ENCODE measurements at regions not wholly inside any gene's neighbourhood (a gene's known extent, or its start where the extent isn't known, plus 50 kb on each side); places are given as distances from the start of the nearest gene placed in this dataset.

DNA sequence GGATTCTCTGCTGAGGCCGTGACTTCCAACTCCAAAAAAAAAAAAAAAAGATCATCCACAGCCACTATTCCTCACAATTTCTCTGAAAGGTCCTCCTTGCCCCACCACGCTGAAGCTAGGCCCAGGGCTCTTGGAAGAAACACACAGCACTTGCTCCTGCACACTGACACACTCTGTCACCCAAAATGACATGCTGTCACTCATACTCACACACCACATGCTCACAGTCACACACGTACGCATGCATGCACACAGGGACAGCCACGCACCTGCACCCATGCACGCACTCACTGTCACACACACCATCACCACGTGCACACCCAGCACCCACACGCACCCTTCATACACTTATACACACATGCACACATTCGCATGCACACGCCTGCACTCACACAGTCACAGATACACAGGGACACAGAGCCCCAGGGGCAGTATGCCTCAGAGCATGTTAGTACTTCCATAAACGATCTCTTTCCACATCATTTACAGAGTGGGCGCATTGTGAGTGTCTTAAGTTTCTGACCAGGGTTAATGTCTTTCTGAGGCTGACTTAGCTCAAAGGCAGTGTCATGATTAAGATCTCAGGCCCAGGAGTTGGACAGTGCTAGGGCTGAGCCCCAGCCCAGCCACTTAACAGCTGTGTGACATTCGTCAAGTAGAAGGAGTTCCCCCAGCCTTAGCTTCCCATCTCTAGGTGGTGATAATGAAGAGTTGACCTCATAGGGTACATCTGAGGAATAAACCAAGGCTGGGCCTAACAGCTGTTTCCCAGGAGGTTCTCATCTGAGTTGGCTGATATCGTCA is 93.4 kb downstream of the GLI2 start:
- Histone ChIP-seq H3K27me3 (ENCODE audit: control insufficient read depth in 1 of 2, insufficient read depth in 2 of 2, low read length in 2 of 2) (no peaks in the 10 kb centered on the region), H3K4me3 (ENCODE audit: low read depth in 1 of 2, low read length in 2 of 2) (no peak overlapping the region), H3K36me3 (ENCODE audit: control insufficient read depth in 1 of 2, insufficient read depth in 2 of 2, low read length in 2 of 2) (no peaks in the 10 kb centered on the region), H3K27ac (ENCODE audit: low read depth, low read length) (no peak overlapping the region), H3K9ac (ENCODE audit: low read depth in 1 of 2, low read length in 2 of 2) (no peak overlapping the region), H3K9me3 (ENCODE audit: control insufficient read depth in 1 of 2, low read length in 2 of 2) (no peaks in the 10 kb centered on the region), H3K4me1 (ENCODE audit: control insufficient read depth in 1 of 2, insufficient read depth in 2 of 2, low read length in 2 of 2) (peaks cover 0 to 9% of the 10 kb centered on the region in 2 donors)

DNA sequence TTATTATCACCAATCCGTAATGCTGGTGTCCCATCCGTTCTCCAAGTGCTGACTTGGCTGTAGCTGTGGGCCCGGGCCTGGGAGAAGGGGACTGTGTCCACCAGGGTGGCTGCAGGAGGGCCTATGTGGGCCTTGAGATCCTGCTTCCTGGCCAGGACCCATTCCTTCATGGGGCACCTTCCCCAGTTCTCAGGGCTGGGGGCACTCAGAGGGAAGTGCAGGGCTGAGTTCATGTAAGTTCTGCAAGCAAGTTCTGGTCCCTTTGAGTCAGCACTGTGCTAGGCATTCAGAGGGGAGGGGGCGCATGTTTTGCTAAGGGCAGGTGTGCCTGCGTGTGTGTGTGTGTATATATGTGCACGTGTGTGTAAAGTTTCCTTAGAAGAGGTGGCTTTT is 94.0 kb downstream of the GLI2 start:
- peaks cover 0 to 9% of the 10 kb centered on the region in 2 donors for H3K4me1 ChIP-seq (ENCODE audit: control insufficient read depth in 1 of 2, insufficient read depth in 2 of 2, low read length in 2 of 2)
- H3K27me3 ChIP-seq (ENCODE audit: control insufficient read depth in 1 of 2, insufficient read depth in 2 of 2, low read length in 2 of 2) = no peaks in the 10 kb centered on the region
- no peak overlapping the region for H3K4me3 ChIP-seq (ENCODE audit: low read depth in 1 of 2, low read length in 2 of 2)
- no peaks in the 10 kb centered on the region for H3K36me3 ChIP-seq (ENCODE audit: control insufficient read depth in 1 of 2, insufficient read depth in 2 of 2, low read length in 2 of 2)
- H3K9ac ChIP-seq (ENCODE audit: low read depth in 1 of 2, low read length in 2 of 2) = no peak overlapping the region
- no peak overlapping the region for H3K27ac ChIP-seq (ENCODE audit: low read depth, low read length)
- no peaks in the 10 kb centered on the region for H3K9me3 ChIP-seq (ENCODE audit: control insufficient read depth in 1 of 2, low read length in 2 of 2)

DNA sequence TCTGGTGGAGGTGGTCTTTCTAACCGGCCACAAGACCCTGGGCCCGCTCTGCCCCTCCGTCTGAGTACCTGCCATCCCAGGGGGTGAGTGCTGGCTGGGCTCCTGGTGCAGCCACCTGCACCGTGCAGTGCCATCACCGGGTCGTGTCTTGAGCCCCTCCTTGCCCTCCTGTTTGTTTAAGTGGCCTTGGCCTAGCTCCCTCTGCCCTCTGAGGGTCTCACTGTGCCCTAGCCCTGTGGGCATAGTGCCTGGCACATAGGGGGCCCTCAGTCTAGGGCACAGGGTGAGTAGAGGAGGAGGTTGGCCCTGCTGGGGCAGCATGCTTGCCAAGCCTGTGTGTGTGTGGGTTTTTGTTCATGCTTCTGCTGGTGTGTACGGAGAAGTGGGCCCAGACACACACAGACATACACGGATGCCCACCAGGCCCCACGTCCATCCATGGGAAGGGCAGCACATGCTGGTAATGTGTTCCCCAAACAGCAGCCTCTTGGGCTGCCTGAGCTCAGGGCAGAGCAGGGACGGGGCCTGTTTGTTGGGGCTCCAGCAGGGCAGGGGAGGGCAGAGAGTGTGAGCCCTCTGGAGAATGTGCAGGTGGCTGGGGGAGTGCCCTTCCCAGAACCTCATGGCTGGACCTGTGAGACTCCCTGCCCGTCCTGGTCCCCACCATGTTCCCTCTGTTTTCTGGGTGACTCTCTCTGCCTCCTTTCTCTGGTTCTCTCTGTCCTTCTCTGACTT is 94.6 kb downstream of the GLI2 start:
- no peak overlapping the region for H3K27ac ChIP-seq (ENCODE audit: low read depth, low read length)
- H3K9me3 ChIP-seq (ENCODE audit: control insufficient read depth in 1 of 2, low read length in 2 of 2) = no peaks in the 10 kb centered on the region
- H3K36me3 ChIP-seq (ENCODE audit: control insufficient read depth in 1 of 2, insufficient read depth in 2 of 2, low read length in 2 of 2) = no peaks in the 10 kb centered on the region
- no peaks in the 10 kb centered on the region for H3K27me3 ChIP-seq (ENCODE audit: control insufficient read depth in 1 of 2, insufficient read depth in 2 of 2, low read length in 2 of 2)
- H3K4me3 ChIP-seq (ENCODE audit: low read depth in 1 of 2, low read length in 2 of 2) = no peak overlapping the region
- H3K4me1 ChIP-seq (ENCODE audit: control insufficient read depth in 1 of 2, insufficient read depth in 2 of 2, low read length in 2 of 2) = peaks cover 0 to 8% of the 10 kb centered on the region in 2 donors
- no peak overlapping the region for H3K9ac ChIP-seq (ENCODE audit: low read depth in 1 of 2, low read length in 2 of 2)

DNA sequence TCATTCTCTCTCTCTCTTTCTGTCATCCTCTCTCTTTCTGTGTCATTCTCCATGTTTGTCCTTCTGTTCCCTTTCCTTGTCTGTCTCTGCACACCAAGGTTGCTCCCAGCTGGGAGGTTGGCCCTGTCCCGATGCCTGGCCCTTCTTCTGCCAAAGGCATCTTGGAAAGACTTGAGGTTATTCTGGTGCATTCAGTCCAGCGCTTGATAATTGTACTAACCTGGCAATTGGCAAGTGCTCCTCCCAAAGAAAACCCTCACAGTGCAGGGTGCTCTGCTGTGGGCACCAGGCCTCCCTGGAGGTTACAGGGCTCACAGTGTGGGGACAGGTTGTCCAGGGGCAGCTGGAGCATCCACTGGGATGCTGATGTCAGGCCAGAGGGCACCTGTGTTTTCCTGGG is 95.4 kb downstream of the GLI2 start:
- Histone ChIP-seq H3K27me3 (ENCODE audit: control insufficient read depth in 1 of 2, insufficient read depth in 2 of 2, low read length in 2 of 2) (no peaks in the 10 kb centered on the region), H3K9ac (ENCODE audit: low read depth in 1 of 2, low read length in 2 of 2) (no peak overlapping the region), H3K36me3 (ENCODE audit: control insufficient read depth in 1 of 2, insufficient read depth in 2 of 2, low read length in 2 of 2) (no peaks in the 10 kb centered on the region)

DNA sequence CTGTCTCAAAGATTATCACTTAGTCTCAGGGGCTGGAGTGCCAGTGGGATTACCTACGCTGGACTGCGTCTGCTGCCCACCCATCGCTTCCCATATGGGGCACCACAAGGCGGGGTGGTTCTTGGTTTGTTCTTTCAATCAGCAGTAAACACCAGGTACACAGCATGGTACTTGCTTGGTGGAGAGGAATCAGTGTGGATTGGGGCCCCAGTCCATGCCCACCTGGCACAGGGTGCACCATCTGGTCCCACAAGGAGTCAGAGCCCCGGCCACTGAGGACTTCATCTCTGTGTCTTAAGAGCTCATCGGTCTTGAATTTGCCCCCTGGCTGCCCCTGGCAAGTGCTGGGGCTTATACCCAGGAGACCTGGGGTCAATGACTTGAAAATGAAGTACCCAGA is 96.2 kb downstream of the GLI2 start:
- H3K4me1 ChIP-seq (ENCODE audit: control insufficient read depth in 1 of 2, insufficient read depth in 2 of 2, low read length in 2 of 2) = no peaks in the 10 kb centered on the region
- H3K27me3 ChIP-seq (ENCODE audit: control insufficient read depth in 1 of 2, insufficient read depth in 2 of 2, low read length in 2 of 2) = no peaks in the 10 kb centered on the region
- no peaks in the 10 kb centered on the region for H3K36me3 ChIP-seq (ENCODE audit: control insufficient read depth in 1 of 2, insufficient read depth in 2 of 2, low read length in 2 of 2)
- H3K9me3 ChIP-seq (ENCODE audit: control insufficient read depth in 1 of 2, low read length in 2 of 2) = no peaks in the 10 kb centered on the region
- H3K27ac ChIP-seq (ENCODE audit: low read depth, low read length) = no peak overlapping the region
- no peak overlapping the region for H3K9ac ChIP-seq (ENCODE audit: low read depth in 1 of 2, low read length in 2 of 2)
- H3K4me3 ChIP-seq (ENCODE audit: low read depth in 1 of 2, low read length in 2 of 2) = no peak overlapping the region

More for the DNA sequence above, 95.4 kb downstream of the GLI2 start:
- Histone ChIP-seq H3K9me3 (ENCODE audit: control insufficient read depth in 1 of 2, low read length in 2 of 2) (no peaks in the 10 kb centered on the region), H3K27ac (ENCODE audit: low read depth, low read length) (no peak overlapping the region), H3K4me1 (ENCODE audit: control insufficient read depth in 1 of 2, insufficient read depth in 2 of 2, low read length in 2 of 2) (peaks cover 0 to 4% of the 10 kb centered on the region in 2 donors), H3K4me3 (ENCODE audit: low read depth in 1 of 2, low read length in 2 of 2) (no peak overlapping the region)

DNA sequence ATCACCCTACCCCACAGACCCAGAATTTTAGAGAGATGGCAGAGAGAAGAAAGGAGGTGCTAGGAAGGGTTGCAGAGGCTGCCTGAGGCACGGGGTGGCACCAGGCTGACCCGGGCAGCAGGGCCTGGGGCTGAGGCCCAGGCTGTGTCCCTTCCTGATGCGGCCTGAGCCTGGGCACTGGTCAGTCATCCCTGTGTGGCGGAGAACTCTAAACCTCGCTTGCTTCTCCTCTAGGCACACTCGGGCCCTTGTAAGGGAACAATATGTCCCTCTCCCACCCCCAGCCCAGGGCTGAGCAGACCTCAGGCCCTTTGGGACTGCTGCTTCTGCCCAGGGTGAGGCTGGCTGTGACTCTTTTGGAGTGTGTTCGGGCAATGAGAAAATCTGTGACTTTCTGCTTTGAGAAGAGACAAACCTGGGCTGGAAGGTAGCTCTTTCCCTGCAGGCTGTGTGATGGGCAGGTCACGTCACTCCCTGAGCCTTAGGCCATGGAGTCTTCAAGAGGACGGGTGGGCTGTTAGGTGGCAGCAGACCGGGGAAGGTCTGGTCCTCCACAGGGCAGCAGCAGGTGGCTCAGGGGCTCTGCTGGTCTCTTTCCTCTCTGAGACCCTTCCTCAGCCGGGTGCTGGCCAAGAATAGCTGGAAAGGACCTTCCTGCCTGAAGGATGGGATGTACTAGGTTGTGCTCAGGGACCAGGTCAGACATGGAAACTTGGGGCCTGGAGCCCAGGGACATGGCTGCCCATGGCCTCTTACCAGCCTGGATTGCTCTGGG is 96.8 kb downstream of the GLI2 start:
- H3K4me1 ChIP-seq (ENCODE audit: control insufficient read depth in 1 of 2, insufficient read depth in 2 of 2, low read length in 2 of 2) = no peaks in the 10 kb centered on the region
- no peak overlapping the region for H3K4me3 ChIP-seq (ENCODE audit: low read depth in 1 of 2, low read length in 2 of 2)
- no peak overlapping the region for H3K9ac ChIP-seq (ENCODE audit: low read depth in 1 of 2, low read length in 2 of 2)
- no peak overlapping the region for H3K27ac ChIP-seq (ENCODE audit: low read depth, low read length)
- H3K9me3 ChIP-seq (ENCODE audit: control insufficient read depth in 1 of 2, low read length in 2 of 2) = no peaks in the 10 kb centered on the region
- H3K36me3 ChIP-seq (ENCODE audit: control insufficient read depth in 1 of 2, insufficient read depth in 2 of 2, low read length in 2 of 2) = no peaks in the 10 kb centered on the region
- H3K27me3 ChIP-seq (ENCODE audit: control insufficient read depth in 1 of 2, insufficient read depth in 2 of 2, low read length in 2 of 2) = no peaks in the 10 kb centered on the region

DNA sequence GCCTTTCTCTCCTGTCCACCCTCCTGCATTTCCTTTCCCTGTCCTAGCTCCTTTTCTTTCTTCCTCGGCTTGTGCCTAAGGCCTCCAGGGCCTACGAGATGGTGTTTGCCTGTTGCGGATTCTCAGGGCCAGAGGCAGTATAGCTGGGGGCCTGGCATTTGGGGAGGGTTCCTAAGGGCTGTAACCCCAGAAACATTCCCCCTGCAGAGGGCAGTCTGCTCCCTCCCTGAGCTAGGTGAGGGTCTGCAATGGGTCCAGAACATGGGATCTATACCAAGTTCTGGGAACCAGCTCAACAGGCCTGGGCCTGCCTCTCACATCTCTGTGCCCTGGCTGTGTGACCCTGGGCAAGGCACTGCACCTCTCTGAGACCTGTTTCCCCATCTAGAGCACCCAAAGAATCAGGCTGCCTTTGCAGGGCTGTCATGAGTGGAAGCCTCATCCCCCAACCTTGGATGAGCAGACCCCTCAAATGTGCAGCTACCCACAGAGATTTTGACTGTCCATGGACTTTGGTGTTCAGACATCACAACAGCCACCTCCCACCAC is 97.5 kb downstream of the GLI2 start:
- Histone ChIP-seq H3K9ac (ENCODE audit: low read depth in 1 of 2, low read length in 2 of 2) (no peak overlapping the region), H3K4me3 (ENCODE audit: low read depth in 1 of 2, low read length in 2 of 2) (no peak overlapping the region), H3K9me3 (ENCODE audit: control insufficient read depth in 1 of 2, low read length in 2 of 2) (no peaks in the 10 kb centered on the region), H3K27me3 (ENCODE audit: control insufficient read depth in 1 of 2, insufficient read depth in 2 of 2, low read length in 2 of 2) (no peaks in the 10 kb centered on the region), H3K4me1 (ENCODE audit: control insufficient read depth in 1 of 2, insufficient read depth in 2 of 2, low read length in 2 of 2) (no peaks in the 10 kb centered on the region), H3K36me3 (ENCODE audit: control insufficient read depth in 1 of 2, insufficient read depth in 2 of 2, low read length in 2 of 2) (no peaks in the 10 kb centered on the region), H3K27ac (ENCODE audit: low read depth, low read length) (no peak overlapping the region)

DNA sequence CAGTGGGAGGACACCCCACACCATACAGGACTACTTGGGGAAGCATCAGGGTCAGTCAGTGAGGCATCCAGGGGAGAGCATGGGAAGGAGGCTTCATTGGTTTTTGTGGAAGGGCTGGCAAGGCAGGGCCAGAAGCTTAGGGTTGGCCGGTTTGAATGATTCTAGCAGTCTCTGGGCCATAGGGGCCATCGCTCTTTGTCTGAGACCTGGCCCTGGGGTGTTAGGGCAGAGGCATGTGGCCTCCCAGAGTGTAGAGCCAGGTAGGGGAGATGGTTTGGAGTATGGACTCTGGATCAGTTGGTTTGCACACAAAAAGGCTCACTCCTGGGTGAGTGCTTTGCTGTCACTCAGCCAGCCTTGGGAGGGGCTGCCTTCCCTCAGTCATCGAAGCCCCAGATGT is 98.5 kb downstream of the GLI2 start:
- Histone ChIP-seq H3K27me3 (ENCODE audit: control insufficient read depth in 1 of 2, insufficient read depth in 2 of 2, low read length in 2 of 2) (no peaks in the 10 kb centered on the region), H3K27ac (ENCODE audit: low read depth, low read length) (no peak overlapping the region), H3K36me3 (ENCODE audit: control insufficient read depth in 1 of 2, insufficient read depth in 2 of 2, low read length in 2 of 2) (no peaks in the 10 kb centered on the region), H3K9ac (ENCODE audit: low read depth in 1 of 2, low read length in 2 of 2) (no peak overlapping the region), H3K4me1 (ENCODE audit: control insufficient read depth in 1 of 2, insufficient read depth in 2 of 2, low read length in 2 of 2) (no peaks in the 10 kb centered on the region), H3K9me3 (ENCODE audit: control insufficient read depth in 1 of 2, low read length in 2 of 2) (no peaks in the 10 kb centered on the region), H3K4me3 (ENCODE audit: low read depth in 1 of 2, low read length in 2 of 2) (no peak overlapping the region)

DNA sequence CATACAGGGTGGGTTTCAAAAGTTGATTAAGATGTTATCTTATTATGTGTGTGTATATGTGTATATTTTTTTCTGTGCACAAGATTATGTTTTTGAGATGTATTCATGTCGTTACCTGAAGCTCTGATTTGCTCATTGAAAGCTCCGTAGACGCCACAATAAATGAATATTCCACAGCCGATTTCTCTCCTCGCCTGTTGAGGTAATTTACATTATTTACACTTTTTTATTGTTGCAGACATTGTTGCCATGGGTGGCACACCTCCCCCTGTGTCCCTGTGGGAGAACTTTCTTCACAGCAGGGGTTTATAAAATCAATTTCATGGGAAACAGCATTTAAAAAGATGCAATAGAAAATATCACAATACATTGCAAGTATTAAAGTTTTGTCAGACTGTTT is 100.6 kb downstream of the GLI2 start:
- Histone ChIP-seq H3K36me3 (ENCODE audit: control insufficient read depth in 1 of 2, insufficient read depth in 2 of 2, low read length in 2 of 2) (no peaks in the 10 kb centered on the region), H3K9ac (ENCODE audit: low read depth in 1 of 2, low read length in 2 of 2) (no peak overlapping the region), H3K27me3 (ENCODE audit: control insufficient read depth in 1 of 2, insufficient read depth in 2 of 2, low read length in 2 of 2) (no peaks in the 10 kb centered on the region), H3K4me3 (ENCODE audit: low read depth in 1 of 2, low read length in 2 of 2) (no peak overlapping the region), H3K27ac (ENCODE audit: low read depth, low read length) (no peak overlapping the region), H3K9me3 (ENCODE audit: control insufficient read depth in 1 of 2, low read length in 2 of 2) (no peaks in the 10 kb centered on the region), H3K4me1 (ENCODE audit: control insufficient read depth in 1 of 2, insufficient read depth in 2 of 2, low read length in 2 of 2) (no peaks in the 10 kb centered on the region)
